T follicular helper cell (primary cell): ENCODE measurements at regions not wholly inside any gene's neighbourhood (a gene's known extent, or its start where the extent isn't known, plus 50 kb on each side); places are given as distances from the start of the nearest gene placed in this dataset.
"Not testable (repeated sequence)": the region's sequence is repeated elsewhere in the genome, so short reads cannot be mapped to it uniquely, and the experiment has no call there.

Experiments used
- DNase-seq: peaks from one replicate; pipeline ENCODE4 v3.0.0-alpha.2; 2020; ENCODE audit warnings: low read depth

DNA sequence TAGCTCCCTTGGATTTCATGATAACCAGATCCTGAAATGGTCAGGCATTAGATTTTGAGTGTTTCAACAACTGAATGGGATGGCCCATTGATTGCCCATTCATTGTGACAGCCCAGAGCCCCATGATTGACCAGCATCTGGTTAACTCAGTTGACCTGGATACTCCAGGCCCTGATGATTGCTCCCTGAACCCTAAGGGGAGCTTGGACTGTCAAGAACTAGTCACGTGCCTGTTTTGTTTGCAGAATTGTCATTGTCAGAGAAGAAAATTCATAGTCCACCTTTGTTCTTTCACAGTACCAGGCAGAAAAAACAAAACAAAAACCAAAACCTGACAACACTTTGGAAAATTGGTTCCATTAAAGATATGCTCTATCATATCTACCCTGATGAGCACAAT is 241.3 kb upstream of the ONECUT1 start:
- no peak for DNase-seq

DNA sequence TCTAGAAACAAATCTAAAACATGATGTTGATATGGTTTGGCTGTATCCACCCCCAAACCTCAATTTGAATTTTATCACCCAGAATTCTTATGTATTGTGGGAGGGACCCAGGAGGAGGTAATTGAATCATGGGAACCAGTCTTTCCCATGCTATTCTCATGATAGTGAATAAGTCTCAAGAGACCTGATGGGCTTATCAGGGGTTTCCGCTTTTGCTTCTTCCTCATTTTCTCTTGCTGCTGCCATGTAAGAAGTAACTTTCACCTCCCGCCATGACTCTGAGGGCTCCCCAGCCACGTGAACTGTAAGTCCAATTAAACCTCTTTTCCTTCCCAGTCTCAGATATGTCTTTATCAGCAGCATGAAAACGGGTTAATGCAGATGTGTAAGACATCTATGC is 232.7 kb upstream of the ONECUT1 start:
- DNase-seq = no peak

DNA sequence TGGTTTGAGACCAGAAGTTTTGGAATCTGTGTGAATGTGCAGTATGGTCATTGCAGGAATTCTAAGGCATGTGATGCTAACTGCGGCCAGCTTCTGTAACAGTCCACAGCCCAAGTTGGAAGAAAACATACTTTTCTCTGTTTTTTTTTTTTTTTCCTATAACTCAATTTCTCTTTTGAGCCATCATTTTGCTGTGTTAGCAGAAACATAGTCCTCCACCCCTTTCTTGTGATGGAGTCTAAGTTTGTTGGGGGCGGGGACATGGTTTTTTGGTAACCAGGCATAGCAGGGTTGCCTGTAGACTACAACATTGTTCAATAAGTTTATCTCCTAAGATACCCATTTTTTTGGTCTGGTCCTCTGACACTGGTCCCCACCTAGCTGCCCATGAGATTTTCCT is 223.2 kb upstream of the ONECUT1 start:
- no peak for DNase-seq

GRCh38 chr15:53011779-53012178 is 221.6 kb upstream of the ONECUT1 start:
- not testable (repeated sequence) for DNase-seq

DNA sequence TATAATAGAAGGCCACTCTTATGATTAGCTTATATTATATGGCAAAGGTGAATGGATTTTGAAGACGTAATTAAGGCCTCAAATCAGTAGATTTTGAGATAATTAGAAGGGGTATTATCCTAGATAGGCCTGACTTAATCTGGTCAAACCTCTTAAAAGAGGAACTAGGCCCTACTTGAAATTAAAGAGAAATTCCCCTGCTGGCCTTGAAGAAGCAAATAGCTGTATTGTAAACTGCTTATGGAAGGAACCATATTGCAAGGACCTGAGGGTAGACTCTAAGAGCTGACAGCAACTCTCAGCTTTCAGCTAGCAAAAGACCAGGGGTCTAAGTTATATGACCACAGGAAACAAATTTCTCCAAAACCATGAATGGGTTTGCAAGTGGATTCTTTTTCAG is 219.0 kb upstream of the ONECUT1 start:
- DNase-seq = no peak

DNA sequence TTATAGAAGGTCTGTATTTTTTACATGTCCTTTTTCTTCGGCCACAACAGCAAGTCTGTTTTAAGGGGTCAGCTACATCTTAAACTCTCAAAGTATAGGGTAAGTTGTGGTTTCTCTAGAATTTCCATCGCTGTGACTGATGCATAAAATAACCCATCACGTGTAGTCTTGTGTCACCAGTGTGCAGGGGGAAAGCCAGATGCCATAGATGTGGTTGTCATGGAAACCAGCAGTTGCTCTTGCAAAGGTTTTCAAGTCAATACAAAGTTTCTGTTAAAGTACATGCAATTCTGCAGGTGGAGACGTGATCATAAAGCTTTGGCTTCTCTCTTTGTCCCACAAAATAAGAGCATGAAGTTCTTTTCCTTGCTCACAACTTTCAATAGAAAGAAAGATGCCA is 210.3 kb upstream of the ONECUT1 start:
- no peak for DNase-seq

- DNase-seq = no peak
Observed at GRCh38 chr15:52997123-52997522, 207.0 kb upstream of the ONECUT1 start.

DNA sequence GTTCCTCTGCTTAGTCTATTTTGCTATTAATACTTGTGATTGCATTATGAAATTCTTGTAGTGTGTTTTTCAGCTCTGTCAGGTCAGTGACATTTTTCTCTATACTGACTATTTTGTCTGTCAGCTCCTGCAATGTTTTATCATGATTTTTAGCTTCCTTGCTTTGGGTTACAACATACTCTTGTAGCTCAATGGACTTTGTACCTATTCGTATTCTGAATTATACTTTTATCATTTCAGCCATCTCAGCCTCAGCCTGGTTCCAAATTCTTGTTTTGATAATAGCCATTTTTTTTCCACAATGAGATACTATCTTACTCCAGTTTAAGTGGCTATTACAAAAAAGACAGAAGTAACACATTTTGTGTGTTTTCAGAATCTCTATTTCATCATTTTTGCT is 204.2 kb upstream of the ONECUT1 start:
- DNase-seq = no peak

- DNase-seq = no peak
Observed at GRCh38 chr15:52984507-52984906, 194.4 kb upstream of the ONECUT1 start.

DNA sequence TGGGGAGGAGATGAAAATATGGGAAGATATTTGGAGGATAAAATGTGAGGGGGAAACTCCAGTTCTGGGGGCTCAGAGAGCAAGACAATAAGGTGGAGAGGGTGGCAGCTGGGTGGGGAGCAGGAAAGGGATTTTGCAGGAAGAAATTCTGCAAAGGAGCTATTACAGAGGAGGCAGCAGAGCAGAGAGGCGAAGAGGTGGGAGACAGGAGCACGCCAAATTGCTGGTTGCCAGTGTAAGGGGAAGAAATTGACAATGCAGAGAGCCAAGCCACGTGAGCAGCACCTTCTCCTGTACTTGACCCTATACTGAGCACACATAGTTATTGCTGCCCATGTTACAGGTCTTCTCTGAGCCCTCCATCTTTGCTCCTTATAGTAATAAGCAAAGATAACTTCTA is 190.3 kb upstream of the ONECUT1 start:
- no peak for DNase-seq

- no peak for DNase-seq
Observed at GRCh38 chr15:52976516-52977075, 186.5 kb upstream of the ONECUT1 start.

DNA sequence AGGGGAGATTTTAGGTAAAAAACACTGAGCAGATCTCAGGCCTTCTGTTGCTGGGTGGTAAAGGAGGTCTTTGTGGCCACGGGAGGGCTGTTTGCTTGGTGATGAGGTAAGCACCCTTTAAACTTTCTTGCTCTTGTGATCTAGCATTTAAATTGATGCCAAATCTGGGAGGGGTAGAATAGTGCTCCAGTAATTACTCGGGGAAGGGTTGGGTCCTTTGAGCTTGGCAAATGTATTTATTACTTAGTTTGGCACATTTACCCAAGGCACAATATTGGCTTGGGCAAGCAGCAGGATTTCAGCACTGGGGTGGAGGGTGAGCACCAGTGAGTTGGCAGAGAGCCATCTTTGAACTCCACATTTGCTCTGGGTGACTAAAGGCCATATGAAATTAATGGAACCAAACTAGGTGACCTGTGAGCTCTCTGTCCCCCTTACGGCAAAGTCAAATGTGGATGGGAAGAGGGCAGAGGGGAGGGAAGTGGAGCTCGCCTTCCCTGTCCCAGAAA is 185.9 kb upstream of the ONECUT1 start:
- no peak for DNase-seq

DNA sequence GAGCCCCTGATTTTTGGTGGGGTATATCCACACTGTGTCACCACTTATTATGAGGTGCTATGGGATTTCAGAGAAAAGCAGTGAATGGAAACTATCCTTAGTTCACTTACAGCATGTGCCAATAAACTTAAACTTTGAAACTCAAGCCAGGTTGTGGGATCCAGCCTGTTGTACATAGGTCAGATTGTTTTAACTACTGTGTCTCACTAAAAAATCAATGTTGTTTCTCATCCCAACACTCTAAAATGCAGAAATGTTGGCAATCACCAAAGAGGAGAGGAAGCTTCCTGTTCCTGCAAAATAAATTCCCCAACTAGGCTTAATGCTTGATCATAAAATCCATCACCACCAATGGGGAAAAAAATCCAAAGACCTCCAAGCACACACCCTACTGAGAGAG is 173.7 kb upstream of the ONECUT1 start:
- no peak for DNase-seq

DNA sequence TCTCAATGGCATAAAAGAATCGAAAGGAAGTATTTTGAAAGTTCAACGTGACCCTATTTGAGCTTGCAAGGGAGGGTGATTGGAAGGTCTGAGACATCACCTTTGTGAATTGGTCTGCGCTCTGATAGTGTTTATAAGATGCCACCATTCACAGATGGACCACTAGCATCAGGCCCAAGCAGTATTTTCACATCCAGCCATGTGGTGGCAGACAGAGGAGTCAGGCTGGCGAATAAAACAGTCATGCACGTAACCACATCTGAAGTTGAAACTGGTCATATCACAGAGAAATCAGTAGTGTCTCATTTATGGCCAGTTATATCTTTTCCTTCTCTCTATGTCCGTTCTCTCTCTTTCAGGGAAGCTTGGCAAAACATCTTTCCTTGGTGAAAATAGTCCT is 170.1 kb upstream of the ONECUT1 start:
- no peak for DNase-seq

GRCh38 chr15:52943746-52944145 is 153.6 kb upstream of the ONECUT1 start:
- DNase-seq = no peak

GRCh38 chr15:52936489-52936888 is 146.4 kb upstream of the ONECUT1 start:
- DNase-seq = no peak

GRCh38 chr15:52925130-52925529 is 135.0 kb upstream of the ONECUT1 start:
- DNase-seq = no peak

- no peak for DNase-seq
Observed at GRCh38 chr15:52924630-52925029, 134.5 kb upstream of the ONECUT1 start.

- no peak for DNase-seq
Observed at GRCh38 chr15:52923626-52924025, 133.5 kb upstream of the ONECUT1 start.

GRCh38 chr15:52922871-52923270 is 132.7 kb upstream of the ONECUT1 start:
- DNase-seq = no peak

DNA sequence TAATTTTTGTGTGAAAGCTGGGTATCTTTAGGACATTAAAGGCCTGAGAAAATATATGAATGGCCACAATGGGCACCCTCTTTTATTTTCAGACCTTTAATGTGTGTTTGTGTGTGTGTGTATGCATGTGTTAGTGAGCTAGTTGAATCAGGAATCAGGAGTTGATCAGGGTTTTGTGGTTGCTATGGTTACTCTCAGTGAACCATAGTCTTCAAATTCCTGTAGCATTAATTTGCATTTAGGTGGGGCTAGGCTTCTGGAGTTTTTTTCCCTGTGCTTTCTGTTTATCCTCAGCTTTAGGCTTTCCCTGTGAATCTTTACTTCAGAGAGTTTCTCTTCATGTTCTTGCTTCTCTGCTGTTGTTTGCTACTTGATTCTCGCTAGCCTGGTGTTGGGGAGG is 122.0 kb upstream of the ONECUT1 start:
- no peak for DNase-seq

- DNase-seq = no peak
Observed at GRCh38 chr15:52893338-52893737, 103.2 kb upstream of the ONECUT1 start.

- DNase-seq = no peak
Observed at GRCh38 chr15:52879904-52880303, 89.8 kb upstream of the ONECUT1 start.

DNA sequence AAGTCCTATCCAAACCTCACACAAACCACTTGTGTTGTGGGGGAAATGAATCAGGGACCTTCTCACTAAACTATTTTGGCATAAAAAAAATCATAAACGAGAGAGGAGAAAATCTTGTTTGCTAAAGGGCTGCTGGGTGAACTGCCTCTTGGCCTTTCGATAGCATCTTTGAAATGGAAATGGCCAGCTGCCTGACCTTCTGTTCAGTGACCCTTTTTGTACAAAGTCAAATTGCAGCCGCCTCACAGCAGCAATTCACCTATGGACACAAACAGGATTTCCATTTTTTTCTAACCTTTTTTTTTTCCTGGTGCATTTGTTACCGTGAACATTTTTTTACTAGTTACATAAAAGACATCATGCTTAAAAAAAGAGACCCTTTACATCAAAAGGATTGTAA is 89.0 kb upstream of the ONECUT1 start:
- DNase-seq = no peak
